ENCODE measurements at regions not wholly inside any gene's neighbourhood (a gene's known extent, or its start where the extent isn't known, plus 50 kb on each side); places are given as distances from the start of the nearest gene placed in this dataset.

DNA sequence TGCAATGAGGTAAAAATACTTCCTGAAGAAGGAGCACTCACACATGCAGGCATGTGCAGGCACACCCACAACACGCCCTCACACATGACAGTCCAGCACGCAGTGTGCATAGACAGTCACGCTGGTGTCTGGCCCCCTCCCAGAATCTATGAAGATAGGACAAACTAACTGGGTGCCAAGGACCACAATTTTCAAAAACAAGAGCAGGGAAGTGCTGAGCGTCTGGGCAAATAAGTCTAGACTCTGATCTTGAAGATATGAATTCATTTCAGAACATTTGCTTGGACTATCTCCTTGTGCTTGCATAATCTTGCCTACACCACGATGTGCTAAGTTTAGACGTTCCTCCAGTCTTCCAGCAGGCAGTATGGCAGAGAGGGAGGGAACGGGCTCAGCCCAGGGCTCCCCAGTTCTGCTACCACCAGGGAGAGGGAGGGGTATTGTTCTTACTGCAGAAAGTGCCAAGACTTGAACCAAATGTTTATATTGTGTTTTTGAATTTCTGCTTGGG, 276.5 kb upstream of the KLF6 start:
- Histone ChIP-seq H3K9me3 (no peaks in the 10 kb centered on the region), H3K27ac (peak overlapping the region; percentile 84), H3K36me3 (no peaks in the 10 kb centered on the region), H3K4me3 (no peak overlapping the region), H3K27me3 (no peaks in the 10 kb centered on the region), H3K4me1 (peaks cover 32% of the 10 kb centered on the region)
- TF ChIP-seq, protein P1, sequence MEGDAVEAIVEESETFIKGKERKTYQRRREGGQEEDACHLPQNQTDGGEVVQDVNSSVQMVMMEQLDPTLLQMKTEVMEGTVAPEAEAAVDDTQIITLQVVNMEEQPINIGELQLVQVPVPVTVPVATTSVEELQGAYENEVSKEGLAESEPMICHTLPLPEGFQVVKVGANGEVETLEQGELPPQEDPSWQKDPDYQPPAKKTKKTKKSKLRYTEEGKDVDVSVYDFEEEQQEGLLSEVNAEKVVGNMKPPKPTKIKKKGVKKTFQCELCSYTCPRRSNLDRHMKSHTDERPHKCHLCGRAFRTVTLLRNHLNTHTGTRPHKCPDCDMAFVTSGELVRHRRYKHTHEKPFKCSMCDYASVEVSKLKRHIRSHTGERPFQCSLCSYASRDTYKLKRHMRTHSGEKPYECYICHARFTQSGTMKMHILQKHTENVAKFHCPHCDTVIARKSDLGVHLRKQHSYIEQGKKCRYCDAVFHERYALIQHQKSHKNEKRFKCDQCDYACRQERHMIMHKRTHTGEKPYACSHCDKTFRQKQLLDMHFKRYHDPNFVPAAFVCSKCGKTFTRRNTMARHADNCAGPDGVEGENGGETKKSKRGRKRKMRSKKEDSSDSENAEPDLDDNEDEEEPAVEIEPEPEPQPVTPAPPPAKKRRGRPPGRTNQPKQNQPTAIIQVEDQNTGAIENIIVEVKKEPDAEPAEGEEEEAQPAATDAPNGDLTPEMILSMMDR (IDR thresholded peaks at IDR 0.05), result no peak
- TF ChIP-seq POLR2AphosphoS5 (IDR thresholded peaks at IDR 0.05) (peak in 2 of 3 donors; percentile 77 to 86), POLR2A (IDR thresholded peaks at IDR 0.05) (peak in 1 of 2 donors; percentile 3)
- WGBS, result 36% methylated on average over 7 of the region's 7 CpGs
- DNase-seq (ENCODE audit: low spot score in 2 of 2), result peak; percentile 90 to 94

- TF ChIP-seq POLR2A (IDR thresholded peaks at IDR 0.05), result no peak
- TF ChIP-seq POLR2AphosphoS5 (IDR thresholded peaks at IDR 0.05), result no peak
- TF ChIP-seq, protein P1 (IDR thresholded peaks at IDR 0.05), result no peak
- TF ChIP-seq EP300 (IDR thresholded peaks at IDR 0.05), result no peak
- no peaks in the 10 kb centered on the region for H3K27me3 ChIP-seq
- H3K9me3 ChIP-seq, result no peaks in the 10 kb centered on the region
- H3K36me3 ChIP-seq, result no peaks in the 10 kb centered on the region
- DNase-seq (ENCODE audit: low spot score in 2 of 2), result no peak
- WGBS, result 62% methylated on average over 11 of the region's 11 CpGs
- H3K4me3 ChIP-seq, result no peak overlapping the region
- H3K4me1 ChIP-seq, result peaks cover 32% of the 10 kb centered on the region
- no peak overlapping the region for H3K27ac ChIP-seq
Measured at GRCh38 chr10:4059471-4060138, 274.6 kb upstream of the KLF6 start.

DNA sequence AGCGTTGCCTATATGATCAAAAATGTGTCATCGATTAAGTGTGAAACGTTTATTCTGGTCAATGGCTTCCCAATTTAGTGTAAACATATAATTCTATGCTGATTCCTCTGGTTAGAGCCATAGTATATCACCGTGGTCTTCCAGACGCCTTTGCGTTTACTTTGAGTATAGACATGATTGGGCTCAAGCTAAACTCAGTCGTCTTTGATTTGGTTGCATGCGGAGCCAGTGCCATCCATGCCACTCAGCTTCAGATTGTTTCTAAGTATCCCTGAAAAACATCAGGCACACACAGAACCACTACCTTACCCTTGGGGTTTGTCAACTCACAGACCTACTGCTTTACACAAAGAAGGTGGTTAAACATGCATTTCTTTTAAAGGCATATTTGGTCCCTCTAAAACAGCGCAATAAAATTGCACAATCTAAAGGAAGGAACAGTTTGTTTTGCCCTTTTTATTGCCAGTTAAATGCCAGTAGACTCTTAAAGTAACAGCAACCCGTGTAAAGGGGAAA, 273.6 kb upstream of the KLF6 start:
- no peak for DNase-seq (ENCODE audit: low spot score in 2 of 2)
- Histone ChIP-seq H3K36me3 (no peaks in the 10 kb centered on the region), H3K4me3 (no peak overlapping the region), H3K4me1 (peaks cover 32% of the 10 kb centered on the region), H3K27me3 (no peaks in the 10 kb centered on the region), H3K9me3 (no peaks in the 10 kb centered on the region), H3K27ac (peak overlapping the region; percentile 27)
- WGBS, result 73% methylated on average over 10 of the region's 10 CpGs
- no peak for TF ChIP-seq POLR2AphosphoS5 (IDR thresholded peaks at IDR 0.05)
- TF ChIP-seq EP300 (IDR thresholded peaks at IDR 0.05), result no peak

DNA sequence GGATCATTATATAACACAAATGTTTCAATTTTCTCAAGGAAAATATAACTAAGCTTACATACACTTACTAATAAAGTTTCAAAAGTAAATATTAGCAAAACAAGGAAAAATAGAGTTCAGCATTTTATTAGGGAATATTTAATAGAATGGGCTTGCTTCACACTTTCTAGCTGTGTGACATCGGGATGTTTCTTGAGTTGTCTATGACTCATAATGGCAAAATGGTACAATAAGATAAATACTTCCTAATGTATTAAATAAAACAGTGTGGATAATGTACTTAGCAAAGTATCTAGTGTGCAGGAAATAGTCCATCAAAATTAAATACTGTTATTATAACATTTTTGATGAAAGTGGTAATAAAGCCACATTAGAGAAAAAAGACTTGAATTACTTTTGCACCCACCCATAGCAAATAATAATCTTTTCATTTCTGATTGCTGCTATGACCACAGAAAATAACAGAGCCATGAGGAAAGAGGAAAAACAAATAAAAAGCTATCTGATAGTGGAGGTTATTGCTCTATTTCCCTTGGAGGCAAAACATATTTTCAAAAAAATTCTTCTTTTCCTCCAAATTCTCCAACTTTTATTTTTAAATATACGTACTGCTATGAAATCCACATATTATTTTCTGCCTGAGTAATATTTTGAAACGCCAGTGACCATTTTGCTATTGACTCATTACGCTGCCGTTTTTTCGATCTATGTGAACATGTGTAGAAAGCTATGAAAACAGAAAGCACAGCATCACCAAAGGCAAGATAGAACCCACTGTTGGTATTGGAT, 272.9 kb upstream of the KLF6 start:
- H3K36me3 ChIP-seq, result no peaks in the 10 kb centered on the region
- peak overlapping the region; percentile 27 for H3K27ac ChIP-seq
- no peak overlapping the region for H3K4me3 ChIP-seq
- WGBS, result 87% methylated on average over 6 of the region's 6 CpGs
- TF ChIP-seq, protein P1 (IDR thresholded peaks at IDR 0.05), result no peak
- TF ChIP-seq POLR2A (IDR thresholded peaks at IDR 0.05) (no peak), POLR2AphosphoS5 (IDR thresholded peaks at IDR 0.05) (no peak), EP300 (IDR thresholded peaks at IDR 0.05) (no peak)
- peaks cover 32% of the 10 kb centered on the region for H3K4me1 ChIP-seq
- H3K9me3 ChIP-seq, result no peaks in the 10 kb centered on the region
- no peaks in the 10 kb centered on the region for H3K27me3 ChIP-seq
- no peak for DNase-seq (ENCODE audit: low spot score in 2 of 2)

DNA sequence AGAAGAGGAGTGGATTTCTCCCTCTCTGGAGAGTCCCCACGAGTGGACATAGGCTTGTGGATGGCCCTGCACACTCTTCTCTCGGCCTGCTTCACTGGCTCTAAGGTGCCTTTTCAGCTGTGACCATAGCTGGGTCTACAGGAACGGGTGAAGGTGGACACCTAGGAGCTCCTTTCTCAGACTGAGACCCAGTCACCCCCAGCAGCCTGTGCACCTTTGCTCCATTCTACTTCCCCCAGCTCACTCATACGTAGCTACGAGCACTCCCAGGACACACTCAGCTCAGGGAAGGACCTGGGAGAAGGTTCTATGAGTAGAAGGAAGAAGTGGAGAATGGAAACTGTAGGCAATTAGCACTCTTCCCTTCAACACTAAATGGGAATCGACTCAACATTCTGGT, 272.0 kb upstream of the KLF6 start:
- no peaks in the 10 kb centered on the region for H3K27me3 ChIP-seq
- H3K27ac ChIP-seq, result no peak overlapping the region
- 87% methylated on average over 6 of the region's 6 CpGs for WGBS
- peaks cover 27% of the 10 kb centered on the region for H3K4me1 ChIP-seq
- TF ChIP-seq POLR2A (IDR thresholded peaks at IDR 0.05) (no peak), EP300 (IDR thresholded peaks at IDR 0.05) (no peak), POLR2AphosphoS5 (IDR thresholded peaks at IDR 0.05) (no peak)
- TF ChIP-seq, protein P1 (IDR thresholded peaks at IDR 0.05), result no peak
- H3K36me3 ChIP-seq, result no peaks in the 10 kb centered on the region
- H3K9me3 ChIP-seq, result no peaks in the 10 kb centered on the region
- H3K4me3 ChIP-seq, result no peak overlapping the region
- no peak for DNase-seq (ENCODE audit: low spot score in 2 of 2)
